ENCODE measurements at regions not wholly inside any gene's neighbourhood (a gene's known extent, or its start where the extent isn't known, plus 50 kb on each side); places are given as distances from the start of the nearest gene placed in this dataset.

DNA sequence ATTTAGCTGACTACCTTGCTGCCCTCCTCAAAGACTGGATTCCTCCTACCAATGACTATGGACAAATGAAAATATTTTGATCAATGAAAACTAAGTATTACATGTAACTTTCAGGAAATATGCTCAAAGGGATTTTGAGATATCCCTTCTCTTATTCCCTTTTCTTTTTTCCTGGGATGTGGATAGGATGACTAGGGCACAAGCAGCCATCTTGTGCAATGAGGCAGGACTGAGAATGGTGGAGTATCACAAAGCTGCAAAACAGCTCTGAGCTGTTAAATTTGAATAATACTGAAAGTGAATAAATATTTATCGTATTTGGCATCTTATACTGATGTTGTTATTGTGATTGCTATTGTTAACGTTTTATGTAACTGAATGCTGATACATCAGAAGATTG is 333.1 kb upstream of the NUDT12 start:
- no peak overlapping the region for H3K4me3 Mint-ChIP-seq
- Histone ChIP-seq H3K36me3 (ENCODE audit: control insufficient read depth in 2 of 2, extremely low read depth in 1 of 2, insufficient read depth in 1 of 2, low read length in 1 of 2) (no peaks in the 10 kb centered on the region), H3K4me1 (ENCODE audit: control insufficient read depth in 1 of 2, extremely low read depth in 1 of 2, insufficient read depth in 2 of 2, low read length in 2 of 2) (no peaks in the 10 kb centered on the region), H3K27ac (ENCODE audit: low read length) (no peak overlapping the region), H3K9me3 (no peaks in the 10 kb centered on the region), H3K27me3 (replicated peaks in 1 of 2; ENCODE audit: control insufficient read depth in 2 of 2, extremely low read depth in 1 of 2, insufficient read depth in 2 of 2, low read length in 1 of 2) (no peaks in the 10 kb centered on the region), H3K4me3 (ENCODE audit: control insufficient read depth in 1 of 2, extremely low read depth in 1 of 2, low read length in 1 of 2) (no peak overlapping the region)
- CTCF ChIA-PET = no interaction called here
- POLR2A ChIA-PET = no interaction called here
- ATAC-seq (replicated peaks in 1 of 4) = no peak
- H3K27me3 Mint-ChIP-seq = no peaks in the 10 kb centered on the region
- no peak overlapping the region for H3K27ac Mint-ChIP-seq
- no CpG with 5 or more reads among the region's 2 CpGs for WGBS (ENCODE audit: insufficient coverage)
- no peak for DNase-seq
- H3K4me1 Mint-ChIP-seq = no peaks in the 10 kb centered on the region
- peaks cover 7 to 17% (median 16%) of the 10 kb centered on the region in 3 donors for H3K9me3 Mint-ChIP-seq
- no peaks in the 10 kb centered on the region for H3K36me3 Mint-ChIP-seq

DNA sequence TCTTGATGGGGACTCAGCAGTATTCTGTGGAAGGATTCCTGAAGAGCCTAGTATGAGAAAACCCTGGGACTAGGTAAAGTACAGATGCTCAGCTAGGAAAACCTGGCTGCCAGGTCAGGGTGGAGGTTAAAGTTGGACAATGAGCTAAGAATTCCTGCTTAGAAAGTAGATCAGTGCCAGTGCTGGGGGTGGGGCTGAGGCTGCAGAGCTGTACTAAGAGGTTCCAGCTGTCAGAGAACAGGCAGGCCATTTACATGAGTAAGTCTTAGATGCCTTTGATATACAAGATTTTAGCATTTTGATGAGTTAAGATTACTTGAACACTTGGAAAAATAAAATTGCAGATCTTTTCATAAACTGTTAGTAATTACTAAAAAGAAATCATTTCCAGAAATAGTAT is 332.3 kb upstream of the NUDT12 start:
- Histone ChIP-seq H3K36me3 (ENCODE audit: control insufficient read depth in 2 of 2, extremely low read depth in 1 of 2, insufficient read depth in 1 of 2, low read length in 1 of 2) (no peaks in the 10 kb centered on the region), H3K27me3 (replicated peaks in 1 of 2; ENCODE audit: control insufficient read depth in 2 of 2, extremely low read depth in 1 of 2, insufficient read depth in 2 of 2, low read length in 1 of 2) (no peaks in the 10 kb centered on the region), H3K27ac (ENCODE audit: low read length) (no peak overlapping the region), H3K9me3 (no peaks in the 10 kb centered on the region), H3K4me1 (ENCODE audit: control insufficient read depth in 1 of 2, extremely low read depth in 1 of 2, insufficient read depth in 2 of 2, low read length in 2 of 2) (no peaks in the 10 kb centered on the region), H3K4me3 (ENCODE audit: control insufficient read depth in 1 of 2, extremely low read depth in 1 of 2, low read length in 1 of 2) (no peak overlapping the region)
- no peaks in the 10 kb centered on the region for H3K27me3 Mint-ChIP-seq
- ATAC-seq (replicated peaks in 1 of 4) (no peak), DNase-seq (no peak)
- POLR2A ChIA-PET = no interaction called here
- CTCF ChIA-PET = no interaction called here
- no peaks in the 10 kb centered on the region for H3K36me3 Mint-ChIP-seq
- H3K9me3 Mint-ChIP-seq = peaks cover 7 to 17% (median 13%) of the 10 kb centered on the region in 3 donors
- no peak overlapping the region for H3K27ac Mint-ChIP-seq
- no peaks in the 10 kb centered on the region for H3K4me1 Mint-ChIP-seq
- no peak overlapping the region for H3K4me3 Mint-ChIP-seq

DNA sequence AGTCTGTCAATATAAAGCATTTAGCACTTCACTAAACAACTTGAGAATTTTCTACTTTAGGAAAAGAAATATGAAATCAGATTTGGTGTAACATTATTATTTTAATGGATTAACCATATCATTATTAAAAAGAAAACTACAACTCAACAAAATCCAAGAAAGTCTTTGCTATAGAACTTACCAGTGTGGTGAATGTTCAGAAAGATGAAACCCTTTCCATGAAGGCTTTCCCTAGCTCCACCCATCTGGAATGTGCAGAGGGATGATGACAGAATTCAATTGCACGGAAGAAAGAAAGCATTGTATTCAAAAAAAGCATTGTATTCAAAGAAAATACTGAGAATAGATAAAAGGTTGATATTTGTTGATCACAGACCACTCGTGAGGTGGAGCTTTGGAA is 328.6 kb upstream of the NUDT12 start:
- no peak overlapping the region for H3K27ac Mint-ChIP-seq
- H3K27me3 ChIP-seq (replicated peaks in 1 of 2; ENCODE audit: control insufficient read depth in 2 of 2, extremely low read depth in 1 of 2, insufficient read depth in 2 of 2, low read length in 1 of 2) = no peaks in the 10 kb centered on the region
- H3K27ac ChIP-seq (ENCODE audit: low read length) = no peak overlapping the region
- H3K36me3 ChIP-seq (ENCODE audit: control insufficient read depth in 2 of 2, extremely low read depth in 1 of 2, insufficient read depth in 1 of 2, low read length in 1 of 2) = no peaks in the 10 kb centered on the region
- peaks cover 2 to 4% (median 3%) of the 10 kb centered on the region in 3 donors for H3K9me3 Mint-ChIP-seq
- WGBS (ENCODE audit: insufficient coverage) = no CpG with 5 or more reads among the region's 2 CpGs
- ChIA-PET CTCF (no interaction called here), POLR2A (no interaction called here)
- H3K27me3 Mint-ChIP-seq = no peaks in the 10 kb centered on the region
- ATAC-seq (replicated peaks in 1 of 4) = no peak
- no peaks in the 10 kb centered on the region for H3K9me3 ChIP-seq
- no peaks in the 10 kb centered on the region for H3K36me3 Mint-ChIP-seq
- no peak overlapping the region for H3K4me3 ChIP-seq (ENCODE audit: control insufficient read depth in 1 of 2, extremely low read depth in 1 of 2, low read length in 1 of 2)
- no peaks in the 10 kb centered on the region for H3K4me1 ChIP-seq (ENCODE audit: control insufficient read depth in 1 of 2, extremely low read depth in 1 of 2, insufficient read depth in 2 of 2, low read length in 2 of 2)
- H3K4me3 Mint-ChIP-seq = no peak overlapping the region
- no peak for DNase-seq
- H3K4me1 Mint-ChIP-seq = no peaks in the 10 kb centered on the region

DNA sequence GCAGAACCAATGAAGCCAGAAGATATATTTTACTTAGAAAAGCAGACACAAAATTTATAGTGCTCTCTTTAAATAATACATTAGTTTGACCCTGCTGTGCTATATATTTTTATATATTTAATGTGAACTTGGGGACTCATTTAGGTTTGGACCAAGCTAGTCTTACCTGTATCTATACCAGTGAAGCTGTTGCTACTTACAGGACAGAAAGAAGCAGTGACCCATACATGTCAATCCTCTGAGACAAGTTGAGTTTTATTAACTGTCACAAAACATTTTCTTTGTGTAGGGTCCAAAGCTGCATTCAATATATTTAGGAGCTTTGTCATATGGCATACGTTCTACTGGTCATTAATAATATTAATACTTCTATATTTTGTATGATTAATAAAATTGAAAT is 327.7 kb upstream of the NUDT12 start:
- Mint-ChIP-seq H3K36me3 (no peaks in the 10 kb centered on the region), H3K9me3 (peaks cover 2 to 4% (median 3%) of the 10 kb centered on the region in 3 donors), H3K4me1 (no peaks in the 10 kb centered on the region), H3K27me3 (no peaks in the 10 kb centered on the region), H3K27ac (no peak overlapping the region), H3K4me3 (no peak overlapping the region)
- H3K4me3 ChIP-seq (ENCODE audit: control insufficient read depth in 1 of 2, extremely low read depth in 1 of 2, low read length in 1 of 2) = no peak overlapping the region
- no peaks in the 10 kb centered on the region for H3K4me1 ChIP-seq (ENCODE audit: control insufficient read depth in 1 of 2, extremely low read depth in 1 of 2, insufficient read depth in 2 of 2, low read length in 2 of 2)
- WGBS (ENCODE audit: insufficient coverage) = no CpG with 5 or more reads among the region's 1 CpG
- POLR2A ChIA-PET = no interaction called here
- ATAC-seq (replicated peaks in 1 of 4) (no peak), DNase-seq (no peak)
- no peaks in the 10 kb centered on the region for H3K36me3 ChIP-seq (ENCODE audit: control insufficient read depth in 2 of 2, extremely low read depth in 1 of 2, insufficient read depth in 1 of 2, low read length in 1 of 2)
- no peaks in the 10 kb centered on the region for H3K27me3 ChIP-seq (replicated peaks in 1 of 2; ENCODE audit: control insufficient read depth in 2 of 2, extremely low read depth in 1 of 2, insufficient read depth in 2 of 2, low read length in 1 of 2)
- H3K27ac ChIP-seq (ENCODE audit: low read length) = no peak overlapping the region
- no peaks in the 10 kb centered on the region for H3K9me3 ChIP-seq
- CTCF ChIA-PET = no interaction called here

DNA sequence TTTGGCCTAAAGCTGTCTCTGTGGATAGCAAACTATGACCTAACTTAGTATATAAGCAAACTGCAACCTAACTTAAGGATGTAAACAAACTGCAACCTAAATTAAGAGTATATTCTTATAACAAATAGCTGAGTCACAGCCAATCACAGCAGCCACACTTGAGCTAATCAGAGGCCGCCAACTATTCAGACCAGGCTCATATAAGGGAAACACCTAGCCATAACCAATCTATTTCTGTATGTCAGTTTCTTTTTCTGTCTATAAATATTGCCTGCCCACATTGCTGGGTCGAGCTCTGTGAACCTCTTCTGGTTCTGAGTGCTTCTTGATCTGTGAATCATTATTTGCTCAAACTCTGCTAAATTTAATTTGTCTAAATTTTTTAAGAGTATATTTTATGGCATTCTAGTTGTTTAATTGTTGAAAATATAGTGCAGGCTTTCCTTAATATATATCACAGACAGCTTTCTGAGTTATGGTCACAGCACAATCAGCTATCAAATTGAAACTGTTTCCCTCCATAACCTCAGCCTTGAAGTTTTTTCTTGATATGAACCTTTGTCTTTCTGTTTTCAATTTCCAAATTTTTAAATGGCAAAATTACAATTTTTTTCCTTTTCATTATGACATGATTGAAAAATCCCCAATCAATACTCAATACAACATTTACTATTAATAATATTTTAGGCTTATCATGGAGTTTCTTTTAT is 327.1 kb upstream of the NUDT12 start:
- Histone ChIP-seq H3K4me1 (ENCODE audit: control insufficient read depth in 1 of 2, extremely low read depth in 1 of 2, insufficient read depth in 2 of 2, low read length in 2 of 2) (no peaks in the 10 kb centered on the region), H3K27me3 (replicated peaks in 1 of 2; ENCODE audit: control insufficient read depth in 2 of 2, extremely low read depth in 1 of 2, insufficient read depth in 2 of 2, low read length in 1 of 2) (no peaks in the 10 kb centered on the region), H3K9me3 (no peaks in the 10 kb centered on the region), H3K4me3 (ENCODE audit: control insufficient read depth in 1 of 2, extremely low read depth in 1 of 2, low read length in 1 of 2) (no peak overlapping the region), H3K36me3 (ENCODE audit: control insufficient read depth in 2 of 2, extremely low read depth in 1 of 2, insufficient read depth in 1 of 2, low read length in 1 of 2) (no peaks in the 10 kb centered on the region), H3K27ac (ENCODE audit: low read length) (no peak overlapping the region)
- H3K9me3 Mint-ChIP-seq = peaks cover 2 to 4% (median 3%) of the 10 kb centered on the region in 3 donors
- no peak overlapping the region for H3K27ac Mint-ChIP-seq
- CTCF ChIA-PET = no interaction called here
- 80% methylated on average over 1 of the region's 2 CpGs for WGBS (ENCODE audit: insufficient coverage)
- H3K36me3 Mint-ChIP-seq = no peaks in the 10 kb centered on the region
- DNase-seq (no peak), ATAC-seq (replicated peaks in 1 of 4) (no peak)
- H3K4me3 Mint-ChIP-seq = no peak overlapping the region
- POLR2A ChIA-PET = no interaction called here
- no peaks in the 10 kb centered on the region for H3K27me3 Mint-ChIP-seq
- no peaks in the 10 kb centered on the region for H3K4me1 Mint-ChIP-seq

DNA sequence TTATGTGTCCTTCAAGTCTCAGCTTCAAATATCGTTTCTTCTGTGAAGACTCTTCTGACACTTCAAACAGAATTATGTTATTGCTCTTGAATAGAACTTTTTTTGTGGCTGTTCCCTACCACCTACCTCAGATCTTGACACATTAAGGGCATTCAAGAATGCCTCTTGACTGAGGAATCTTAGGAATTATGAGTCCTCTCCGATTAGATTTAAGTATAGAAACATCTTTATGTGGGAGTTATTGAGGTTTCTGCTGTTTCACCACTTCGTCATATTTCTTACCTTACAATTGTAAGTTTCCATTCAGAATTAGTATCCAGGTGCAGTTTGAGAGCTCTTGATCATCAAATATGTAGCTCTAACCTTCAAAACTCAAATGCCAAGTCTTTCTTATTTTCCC is 324.2 kb upstream of the NUDT12 start:
- H3K9me3 ChIP-seq = no peaks in the 10 kb centered on the region
- H3K27ac ChIP-seq (ENCODE audit: low read length) = no peak overlapping the region
- CTCF ChIA-PET = no interaction called here
- Mint-ChIP-seq H3K9me3 (peaks cover 2 to 4% (median 3%) of the 10 kb centered on the region in 3 donors), H3K27me3 (no peaks in the 10 kb centered on the region), H3K36me3 (no peaks in the 10 kb centered on the region), H3K4me3 (no peak overlapping the region), H3K4me1 (no peaks in the 10 kb centered on the region), H3K27ac (no peak overlapping the region)
- POLR2A ChIA-PET = no interaction called here
- H3K4me1 ChIP-seq (ENCODE audit: control insufficient read depth in 1 of 2, extremely low read depth in 1 of 2, insufficient read depth in 2 of 2, low read length in 2 of 2) = no peaks in the 10 kb centered on the region
- ATAC-seq (replicated peaks in 1 of 4) (no peak), DNase-seq (no peak)
- no peaks in the 10 kb centered on the region for H3K36me3 ChIP-seq (ENCODE audit: control insufficient read depth in 2 of 2, extremely low read depth in 1 of 2, insufficient read depth in 1 of 2, low read length in 1 of 2)
- no peaks in the 10 kb centered on the region for H3K27me3 ChIP-seq (replicated peaks in 1 of 2; ENCODE audit: control insufficient read depth in 2 of 2, extremely low read depth in 1 of 2, insufficient read depth in 2 of 2, low read length in 1 of 2)
- WGBS (ENCODE audit: insufficient coverage) = 60% methylated on average over 1 of the region's 3 CpGs
- no peak overlapping the region for H3K4me3 ChIP-seq (ENCODE audit: control insufficient read depth in 1 of 2, extremely low read depth in 1 of 2, low read length in 1 of 2)

DNA sequence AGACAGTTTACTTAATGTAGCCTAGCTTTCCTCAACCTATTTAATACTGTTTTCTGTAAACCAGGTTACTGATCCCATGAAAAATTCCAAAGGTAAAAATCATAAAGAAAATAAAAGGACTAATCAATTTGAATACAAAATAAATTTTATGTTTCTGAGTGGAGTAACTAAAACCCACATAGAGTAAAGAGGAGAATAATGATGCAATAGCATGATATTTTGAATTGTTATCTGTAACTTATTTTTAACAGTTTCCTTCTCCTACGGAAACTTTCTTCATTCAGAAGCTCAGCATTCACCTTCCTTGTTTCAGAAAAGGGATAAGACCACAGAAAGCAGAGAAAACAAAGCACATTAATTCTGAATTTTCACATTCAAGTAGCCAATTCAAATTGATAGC is 320.6 kb upstream of the NUDT12 start:
- Mint-ChIP-seq H3K9me3 (peaks cover 2 to 4% (median 3%) of the 10 kb centered on the region in 3 donors), H3K27me3 (no peaks in the 10 kb centered on the region), H3K36me3 (no peaks in the 10 kb centered on the region), H3K4me3 (no peak overlapping the region), H3K4me1 (no peaks in the 10 kb centered on the region), H3K27ac (no peak overlapping the region)
- Histone ChIP-seq H3K36me3 (ENCODE audit: control insufficient read depth in 2 of 2, extremely low read depth in 1 of 2, insufficient read depth in 1 of 2, low read length in 1 of 2) (no peaks in the 10 kb centered on the region), H3K27me3 (replicated peaks in 1 of 2; ENCODE audit: control insufficient read depth in 2 of 2, extremely low read depth in 1 of 2, insufficient read depth in 2 of 2, low read length in 1 of 2) (no peaks in the 10 kb centered on the region), H3K27ac (ENCODE audit: low read length) (no peak overlapping the region), H3K4me1 (ENCODE audit: control insufficient read depth in 1 of 2, extremely low read depth in 1 of 2, insufficient read depth in 2 of 2, low read length in 2 of 2) (no peaks in the 10 kb centered on the region), H3K9me3 (no peaks in the 10 kb centered on the region), H3K4me3 (ENCODE audit: control insufficient read depth in 1 of 2, extremely low read depth in 1 of 2, low read length in 1 of 2) (no peak overlapping the region)
- DNase-seq = no peak
- WGBS (ENCODE audit: insufficient coverage) = no CpG with 5 or more reads among the region's 1 CpG
- ATAC-seq (replicated peaks in 1 of 4) = no peak
- ChIA-PET POLR2A (no interaction called here), CTCF (no interaction called here)

Data from T-cell (primary cell).